NCI-H2171 treated with DMSO at 0.1 percent for 48 hours (cell line): ENCODE measurements at regions not wholly inside any gene's neighbourhood (a gene's known extent, or its start where the extent isn't known, plus 50 kb on each side); places are given as distances from the start of the nearest gene placed in this dataset.

Source experiments
- DNase-seq: peaks from one replicate; lab custom pipeline; 2025; lab: John Stamatoyannopoulos, UW

DNA sequence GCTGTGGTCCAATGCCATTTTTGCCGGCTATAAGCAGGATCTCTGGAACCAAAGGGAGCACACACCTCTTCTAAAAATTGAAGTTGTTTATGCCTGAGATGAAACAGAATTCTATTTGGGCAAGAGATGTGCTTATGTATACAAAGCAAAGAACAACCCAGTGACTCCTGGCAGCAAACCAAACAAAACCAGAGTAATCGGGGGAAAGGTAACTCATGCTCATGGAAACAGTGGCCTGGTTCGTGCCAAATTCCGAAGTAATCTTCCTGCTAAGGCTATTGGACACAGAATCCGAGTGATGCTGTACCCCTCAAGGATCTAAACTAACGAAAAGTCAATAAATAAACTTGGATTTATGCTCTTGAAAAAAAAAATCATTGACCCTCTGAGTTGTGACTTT lies 178.7 kb downstream of the CEMIP2 start:
- no peak for DNase-seq

- DNase-seq = no peak
Observed at GRCh38 chr9:71587576-71588362, 180.5 kb downstream of the CEMIP2 start.

GRCh38 chr9:71583792-71584191 lies 184.5 kb downstream of the CEMIP2 start:
- DNase-seq = no peak

DNA sequence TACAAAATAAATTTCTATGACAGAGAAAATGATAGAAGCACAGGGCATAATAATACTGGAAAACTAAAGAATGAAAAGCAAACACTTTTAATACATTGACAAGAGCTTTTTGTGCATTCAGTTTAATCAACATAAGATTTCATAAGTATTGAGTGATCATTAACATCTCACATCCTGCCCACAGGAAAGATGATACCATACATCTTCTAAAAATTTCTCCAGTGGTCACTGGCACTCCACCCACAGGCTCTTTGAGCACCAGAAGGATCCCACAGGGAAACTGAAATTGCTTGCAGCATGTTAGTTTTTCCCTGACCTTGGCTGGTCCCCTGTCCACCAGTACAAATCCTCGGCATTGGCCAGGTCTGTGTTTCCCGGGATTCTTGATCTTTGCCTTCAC lies 186.0 kb downstream of the CEMIP2 start:
- DNase-seq = no peak

DNA sequence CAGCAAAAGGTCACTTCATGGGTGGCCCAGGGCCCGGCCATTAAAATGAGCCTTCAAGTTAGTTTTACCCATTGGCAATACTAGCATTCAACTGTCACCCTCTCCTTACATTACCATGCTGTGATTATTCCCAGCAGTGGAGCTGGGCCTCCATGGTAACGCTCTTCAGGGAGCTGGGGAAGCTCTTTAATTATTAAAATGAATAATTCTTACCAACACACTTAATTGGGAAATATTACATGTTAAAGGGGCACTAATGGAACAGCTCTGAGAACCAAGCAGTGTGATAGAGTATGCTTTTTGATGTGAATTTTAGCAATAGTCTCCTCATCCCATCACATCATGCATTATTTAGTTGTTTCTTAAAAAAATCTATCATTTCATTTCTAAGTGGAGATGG lies 187.2 kb downstream of the CEMIP2 start:
- no peak for DNase-seq

DNA sequence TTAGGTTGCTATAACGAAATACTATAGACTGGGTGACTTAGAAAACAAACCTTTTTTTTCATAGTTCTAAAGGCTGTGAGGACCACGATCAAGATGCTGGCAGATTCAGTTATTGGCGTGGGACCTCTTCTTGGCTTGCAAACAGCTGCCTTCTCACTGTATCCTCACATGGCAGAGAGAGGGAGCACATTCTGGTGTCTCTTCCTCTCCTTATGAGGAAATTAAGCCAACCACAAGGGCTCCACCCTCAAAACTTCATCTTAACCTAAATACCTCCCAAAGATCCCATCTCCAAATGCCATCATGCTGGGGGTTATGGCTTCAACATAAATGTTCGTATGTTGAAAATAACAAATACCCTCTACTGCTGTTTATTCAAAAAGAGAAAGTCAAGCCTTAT lies 197.1 kb downstream of the CEMIP2 start:
- no peak for DNase-seq

DNA sequence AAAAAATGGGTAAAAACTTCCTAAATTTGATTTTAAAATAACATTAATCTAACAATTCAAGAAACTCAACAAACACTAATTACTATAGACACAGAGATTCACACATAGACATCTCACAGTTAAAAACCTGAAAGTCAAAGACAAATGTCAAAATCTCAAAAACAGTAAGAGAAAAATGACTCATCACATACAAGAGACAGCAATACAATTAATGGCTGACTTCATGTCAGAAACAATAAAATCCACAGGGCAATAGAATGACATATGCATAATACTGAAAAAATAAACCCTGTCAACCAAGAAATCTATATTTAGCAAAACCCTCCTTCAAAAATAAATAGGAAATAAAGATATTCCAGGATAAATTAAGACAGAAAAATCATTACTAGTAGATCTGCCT lies 200.4 kb downstream of the CEMIP2 start:
- no peak for DNase-seq

DNA sequence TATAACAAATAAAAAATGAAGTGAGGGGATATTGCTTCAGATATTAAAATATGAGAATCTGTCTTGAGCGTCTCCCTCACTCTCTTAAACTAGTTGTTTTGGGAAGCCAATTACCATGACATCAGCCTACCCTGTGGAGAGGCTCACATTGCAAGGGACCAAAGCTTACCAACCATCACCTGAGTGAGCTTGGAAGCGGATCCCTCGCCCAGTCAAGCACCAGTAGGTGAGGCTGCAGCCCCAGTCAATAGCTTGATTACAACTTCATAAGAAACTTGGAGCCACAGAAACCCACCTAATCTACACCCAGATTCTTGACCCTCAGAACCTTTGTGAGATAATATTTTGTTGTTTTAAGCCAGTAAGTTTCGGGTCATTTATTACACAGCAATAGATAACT lies 206.2 kb downstream of the CEMIP2 start:
- DNase-seq = no peak

DNA sequence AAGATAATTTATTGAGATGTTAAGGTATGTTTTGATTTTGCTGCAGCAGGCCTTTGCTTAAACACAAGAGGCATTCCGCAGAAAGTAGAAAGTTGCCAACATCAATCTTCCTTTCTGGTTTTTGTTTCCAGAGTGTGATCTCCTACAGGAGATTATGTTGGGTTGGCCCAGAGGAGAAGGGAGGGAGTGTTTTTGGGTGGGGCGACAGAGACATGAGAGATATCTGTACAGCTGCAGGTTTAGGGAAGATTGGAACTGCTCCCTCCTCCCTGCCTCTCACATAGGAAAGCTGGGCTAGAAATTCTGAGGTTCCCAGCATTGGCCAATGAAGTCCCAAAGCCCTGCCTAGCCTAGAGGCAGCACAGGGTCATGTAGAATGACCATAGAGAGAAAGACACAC lies 211.0 kb downstream of the CEMIP2 start:
- DNase-seq = no peak

- peak; percentile 92 for DNase-seq
Observed at GRCh38 chr9:71552480-71552879, 215.8 kb downstream of the CEMIP2 start.

DNA sequence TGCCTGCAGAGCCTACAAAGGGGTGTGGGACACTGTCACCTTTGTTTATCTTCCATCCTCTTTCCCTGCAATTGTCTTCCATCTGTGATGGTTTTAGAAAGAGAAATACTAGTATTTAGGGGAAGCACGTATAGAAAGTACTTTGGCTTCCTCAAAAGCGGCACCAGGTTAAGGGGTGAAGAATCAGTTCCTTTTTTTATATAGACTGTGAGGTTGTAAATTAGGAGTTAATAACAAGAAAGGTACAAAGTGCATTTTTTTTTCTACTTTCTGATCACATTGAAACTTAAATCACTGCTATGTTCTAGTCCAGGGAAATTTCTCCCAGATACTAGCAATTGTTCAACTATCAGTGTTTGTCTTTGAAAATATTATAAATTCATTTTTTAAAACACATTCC lies 219.3 kb downstream of the CEMIP2 start:
- DNase-seq = no peak

DNA sequence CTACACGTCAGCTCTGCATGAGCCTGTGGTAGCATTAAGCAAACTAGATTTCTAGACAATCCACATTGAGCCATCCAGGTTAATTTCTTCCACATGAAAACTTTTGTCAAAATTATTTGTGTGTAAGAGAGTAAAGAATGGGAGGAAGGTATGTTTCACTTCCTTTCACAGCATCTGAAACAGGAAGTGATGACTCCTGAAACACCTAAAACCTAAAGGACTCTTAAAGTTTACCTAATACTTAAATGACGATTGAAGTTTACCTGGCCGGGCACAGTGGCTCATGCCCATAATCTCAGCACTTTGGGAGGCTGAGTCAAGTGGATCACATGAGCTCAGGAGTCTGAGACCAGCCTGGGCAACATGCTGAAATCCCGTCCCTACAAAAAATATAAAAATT lies 223.8 kb downstream of the CEMIP2 start:
- no peak for DNase-seq

DNA sequence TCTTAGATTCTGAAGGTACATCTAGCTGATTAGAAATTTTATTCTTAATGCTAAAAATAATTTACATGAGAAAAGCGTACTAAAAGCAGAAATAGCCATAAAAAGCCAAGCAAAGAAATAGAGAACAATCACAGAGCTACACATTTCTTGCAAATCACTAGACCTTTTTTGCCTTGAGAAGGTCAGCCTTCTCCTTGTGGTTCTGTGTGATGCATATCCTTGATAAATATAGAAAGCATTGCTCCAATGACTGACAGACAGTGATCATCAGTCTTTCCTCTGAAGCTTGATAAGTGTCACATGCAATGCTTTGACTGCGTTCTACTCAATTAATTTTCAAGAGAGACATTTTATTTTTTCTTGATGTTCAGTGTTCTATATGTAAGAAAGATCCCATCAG lies 226.9 kb downstream of the CEMIP2 start:
- DNase-seq = no peak

- DNase-seq = no peak
Observed at GRCh38 chr9:71524996-71525580, 243.2 kb downstream of the CEMIP2 start.

DNA sequence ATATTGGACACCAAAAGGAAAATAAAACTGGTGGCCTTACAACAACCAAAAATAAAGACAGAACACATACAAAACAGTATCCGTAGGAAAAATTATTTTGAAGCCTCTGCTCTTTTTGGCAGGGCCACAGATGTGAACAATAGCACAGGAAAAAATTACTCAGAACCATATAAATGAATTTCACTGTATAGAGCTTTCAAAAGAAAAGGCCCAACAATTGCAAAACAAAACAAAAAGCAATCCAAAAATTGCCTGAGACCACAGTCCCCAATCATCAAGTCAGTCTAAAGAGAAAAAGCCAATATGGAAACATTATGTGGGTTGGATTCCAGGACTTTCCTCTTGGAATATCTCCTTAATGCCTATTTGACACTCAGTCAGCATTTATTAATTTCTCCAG lies 243.8 kb downstream of the CEMIP2 start:
- no peak for DNase-seq

DNA sequence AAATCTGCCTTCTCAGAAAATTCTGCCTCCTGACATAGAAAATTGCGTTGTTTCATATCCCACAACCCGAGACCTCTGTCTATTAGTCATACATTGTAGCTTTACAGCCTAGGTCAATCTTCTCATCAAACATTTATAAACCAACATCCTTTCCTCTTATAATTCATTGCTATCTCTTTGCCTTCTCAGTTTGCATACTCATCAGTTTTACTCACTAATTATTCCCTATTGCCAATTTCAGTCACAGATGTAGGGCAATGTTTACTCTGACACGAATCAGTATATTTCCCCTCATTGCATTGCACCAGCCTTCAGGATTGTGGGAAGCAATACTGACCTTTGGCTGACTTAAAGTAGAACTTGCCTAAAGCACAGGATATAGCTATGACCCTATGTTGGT lies 247.2 kb downstream of the CEMIP2 start:
- no peak for DNase-seq

- DNase-seq = no peak
Observed at GRCh38 chr9:71519098-71519696, 249.1 kb downstream of the CEMIP2 start.

DNA sequence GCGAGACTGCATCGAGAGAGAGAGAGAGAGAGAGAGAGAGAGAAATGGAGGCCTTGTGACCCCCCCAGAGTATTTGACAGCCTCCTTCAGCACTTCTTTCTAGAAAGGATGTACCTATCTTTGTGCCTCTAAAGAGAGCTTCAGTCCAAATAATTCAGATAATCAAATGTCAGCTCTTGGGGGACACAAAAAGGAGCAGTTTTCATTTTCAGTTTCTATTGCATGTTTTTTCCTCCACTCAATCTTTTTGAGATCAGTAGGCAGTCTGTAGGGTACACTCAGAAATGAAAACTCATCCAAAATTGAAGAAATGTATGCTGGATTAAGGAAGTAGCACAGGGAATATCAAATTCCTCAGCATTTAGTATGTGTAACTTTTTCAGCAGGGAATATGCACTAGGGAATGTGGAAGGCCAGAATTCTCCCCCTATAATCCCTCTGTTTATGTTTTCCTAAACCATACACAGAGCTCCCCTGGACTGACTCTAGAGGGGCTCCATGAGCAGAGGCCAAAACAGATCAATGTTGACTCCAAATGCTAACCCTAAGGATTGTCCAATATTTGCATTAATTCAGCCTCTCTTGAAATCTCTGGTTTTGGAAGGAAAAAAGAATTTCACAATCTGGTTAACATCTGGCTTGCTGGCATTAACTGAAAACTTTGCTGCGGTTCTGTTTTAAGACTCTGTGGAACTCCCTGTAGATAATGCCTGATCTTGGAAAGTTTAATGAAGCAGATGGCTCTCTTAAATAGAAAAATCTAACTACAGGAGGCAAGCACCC lies 250.1 kb downstream of the CEMIP2 start:
- DNase-seq = no peak

DNA sequence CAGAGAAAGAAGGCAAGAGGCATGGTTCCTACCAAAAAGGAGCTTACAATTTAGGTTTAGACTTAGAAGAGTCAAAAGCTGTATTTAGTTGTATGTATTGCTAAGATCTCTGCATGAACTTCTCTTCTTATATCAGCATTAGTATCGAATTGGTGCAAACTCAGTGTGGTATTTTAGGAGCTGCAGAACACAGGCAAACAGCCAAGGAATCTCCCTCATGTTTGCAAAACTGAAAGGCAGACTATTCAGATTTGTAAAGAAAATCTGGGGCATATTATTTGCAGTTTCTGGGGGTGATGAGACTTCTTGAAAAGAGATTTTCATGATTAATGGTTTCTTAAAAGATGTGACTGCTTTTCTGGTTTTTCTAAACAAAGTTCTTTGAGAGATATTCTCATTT lies 252.7 kb downstream of the CEMIP2 start:
- DNase-seq = no peak

DNA sequence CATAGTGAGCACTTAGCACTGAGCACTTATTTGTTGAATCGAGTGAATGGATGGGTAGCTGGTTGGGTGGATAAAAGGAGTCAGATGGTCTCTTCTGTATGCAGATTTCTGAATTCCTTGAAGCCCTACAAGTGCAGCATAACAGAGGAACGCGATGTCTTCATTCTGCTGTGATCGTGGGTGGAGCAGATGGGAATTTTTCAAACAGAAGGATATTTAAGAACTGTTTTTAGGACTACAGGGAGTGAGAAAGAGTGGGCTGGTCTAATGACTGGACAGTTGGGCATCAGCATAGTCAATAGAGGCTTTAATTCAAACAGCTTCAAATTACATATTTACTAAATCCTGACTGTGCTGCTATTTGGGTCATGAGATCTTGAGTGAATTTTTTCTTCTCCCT lies 253.2 kb downstream of the CEMIP2 start:
- no peak for DNase-seq

DNA sequence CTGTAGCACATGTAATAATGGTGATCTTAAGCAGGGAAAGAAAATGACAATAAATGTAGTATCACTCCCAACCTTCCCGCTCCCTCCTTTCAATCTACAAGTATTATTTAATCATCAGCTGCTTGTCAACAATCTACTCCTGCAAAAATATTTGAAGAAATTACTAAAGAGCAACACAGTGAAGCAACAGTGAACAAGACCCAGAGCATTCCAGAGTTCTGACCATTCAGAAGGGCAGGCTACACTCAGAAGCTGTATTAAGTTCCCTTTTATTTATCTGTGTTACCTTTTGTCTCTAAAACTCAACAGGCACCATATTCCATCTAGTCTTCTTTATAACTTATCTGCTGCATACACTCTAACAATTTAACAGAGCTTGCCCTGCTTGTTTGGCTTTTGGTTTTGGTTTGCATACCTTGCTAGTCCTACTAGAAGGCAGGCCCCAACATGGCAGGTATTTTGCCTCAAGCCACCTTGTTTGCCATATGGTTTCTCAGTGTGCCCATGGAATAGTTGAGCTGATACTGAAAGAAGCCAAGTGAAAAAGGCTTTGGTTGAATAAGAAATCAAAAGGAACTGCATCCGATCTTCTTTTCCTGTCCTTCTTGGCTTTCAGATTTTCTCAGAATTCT lies 253.9 kb downstream of the CEMIP2 start:
- no peak for DNase-seq

DNA sequence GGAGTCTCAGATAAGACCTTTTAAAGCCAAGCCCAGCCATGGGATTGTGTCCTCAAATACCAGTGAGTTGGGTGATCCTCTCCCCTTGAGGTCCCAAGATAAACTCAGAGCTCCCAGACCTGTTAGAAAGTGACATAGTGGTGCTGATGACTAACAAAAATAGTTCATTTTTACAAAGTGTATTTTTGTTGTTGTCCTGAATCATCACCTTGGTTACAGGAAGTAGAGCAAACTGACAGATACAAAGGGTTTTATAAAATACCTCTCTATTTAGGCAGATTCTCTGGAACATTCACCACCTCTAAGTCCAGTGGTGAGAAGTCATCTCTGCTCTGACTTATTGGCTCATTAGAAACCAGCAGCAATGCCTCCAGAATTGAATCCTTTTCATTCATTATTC lies 259.3 kb downstream of the CEMIP2 start:
- no peak for DNase-seq
